HCT116 (cell line): ENCODE measurements at regions not wholly inside any gene's neighbourhood (a gene's known extent, or its start where the extent isn't known, plus 50 kb on each side); places are given as distances from the start of the nearest gene placed in this dataset.

Experiments
- ATAC-seq: fragments of 200-7000 bp; cut with Tn5 transposase; 2 replicates; pipeline ENCODE4 v1.9.1; 2020; ENCODE audit warnings: mild to moderate bottlenecking, moderate library complexity
- BruUV-seq: library from RNA; stranded (reverse); fragments of 400-500 nt; replicated peaks from 2 replicates; lab custom pipeline; 2021; lab: Mats Ljungman, UMichigan
- CTCF ChIA-PET: fragments of 300-600 bp; sonication (Branson Sonifier 250); formaldehyde crosslinking; loops from one replicate; lab custom pipeline; 2021; ENCODE audit warnings: antibody characterized with exemption; lab: Charles Lee
- POLR2A ChIA-PET: fragments of 300-600, 350-600 bp; sonication (Branson Sonifier 250); formaldehyde crosslinking; loops from one replicate; lab custom pipeline; 2021; ENCODE audit warnings: antibody characterized with exemption; lab: Charles Lee
- RAD21 ChIA-PET, 2 experiments: fragments of 300-600 bp; sonication (Branson Sonifier 250); formaldehyde crosslinking; loops; one replicate each; lab custom pipeline; 2023; ENCODE audit warnings: low total read pairs in 2 of 2; ENCODE audit not compliant: uncharacterized antibody in 2 of 2, unreplicated experiment in 2 of 2, low non-redundant PET in 1 of 2; lab: Charles Lee
- DNase-seq: peaks from one replicate; pipeline ENCODE4 v3.0.0-alpha.2; 2010; ENCODE audit warnings: low read depth, low spot score
- H2AFZ ChIP-seq: fragments of 200-600 bp; shearing (Covaris generic), sonication (generic); 2 replicates; pipeline ENCODE4 v1.6.1; 2017; ENCODE audit warnings: low read depth, mixed run types, mixed read lengths, antibody characterized with exemption, low read length; ENCODE audit not compliant: poor library complexity, severe bottlenecking
- H3K27ac ChIP-seq: 2 replicates; pipeline ENCODE4 v1.5.1; 2012; ENCODE audit warnings: low read depth, low read length
- H3K27me3 ChIP-seq: fragments of 200-600 bp; sonication (generic); 2 replicates; pipeline ENCODE4 v1.6.1; 2016; ENCODE audit warnings: mixed run types, low read length, mixed read lengths; ENCODE audit not compliant: insufficient read depth
- H3K36me3 ChIP-seq, 2 experiments: fragments of 200-500 bp in 1 of 2; fragments of 200-600 bp in 1 of 2; sonication (Bioruptor generic) in 1 of 2; sonication (generic) in 1 of 2; 2 replicates each; pipeline versions ENCODE4 v1.5.1 to v1.6.1; 2014 to 2016; ENCODE audit warnings: low read length in 2 of 2, inconsistent platforms in 1 of 2, mixed read lengths in 1 of 2, mixed run types in 1 of 2; ENCODE audit not compliant: insufficient read depth in 2 of 2, control insufficient read depth in 1 of 2
- H3K4me1 ChIP-seq, 2 experiments: fragments of 200-600 bp in 1 of 2; sonication (generic) in 1 of 2; 2 replicates each; pipeline versions ENCODE4 v1.5.1 to v1.6.1; 2012 to 2017; ENCODE audit warnings: low read length in 2 of 2, inconsistent platforms in 1 of 2, mild to moderate bottlenecking in 1 of 2, mixed read lengths in 1 of 2, mixed run types in 1 of 2, moderate library complexity in 1 of 2; ENCODE audit not compliant: insufficient read depth in 2 of 2, control insufficient read depth in 1 of 2
- H3K4me2 ChIP-seq: fragments of 200-600 bp; sonication (generic); 2 replicates; pipeline ENCODE4 v1.6.1; 2017; ENCODE audit warnings: mixed run types, low read length, mixed read lengths
- H3K4me3 ChIP-seq, 2 experiments: fragments of 200-600 bp in 1 of 2; sonication (generic) in 1 of 2; replicated peaks in 1 of 2; 2 replicates each; pipeline ENCODE4 v1.5.1; 2011 to 2016; ENCODE audit warnings: low read length in 2 of 2, control low read depth in 1 of 2, low read depth in 1 of 2, mild to moderate bottlenecking in 1 of 2, mixed read lengths in 1 of 2, mixed run types in 1 of 2
- H3K79me2 ChIP-seq: fragments of 200-600 bp; sonication (generic); 2 replicates; pipeline ENCODE4 v1.6.1; 2017; ENCODE audit warnings: mild to moderate bottlenecking, mixed run types, low read length, moderate library complexity, mixed read lengths; ENCODE audit not compliant: insufficient read depth
- H3K9ac ChIP-seq: fragments of 200-600 bp; sonication (generic); 2 replicates; pipeline ENCODE4 v1.6.1; 2016; ENCODE audit warnings: low read length, mixed read lengths
- H3K9me2 ChIP-seq: fragments of 200-600 bp; sonication (generic), shearing (Covaris generic); 2 replicates; pipeline ENCODE4 v1.6.1; 2017; ENCODE audit warnings: mixed run types, mild to moderate bottlenecking, moderate library complexity; ENCODE audit not compliant: insufficient read depth
- H3K9me3 ChIP-seq, 2 experiments: fragments of 200-500 bp in 1 of 2; fragments of 200-600 bp in 1 of 2; sonication (Bioruptor generic) in 1 of 2; sonication (generic) in 1 of 2; 2 replicates each; pipeline ENCODE4 v1.6.1; 2014 to 2017; ENCODE audit warnings: low read length in 2 of 2, mixed read lengths in 2 of 2, inconsistent platforms in 1 of 2, low read depth in 1 of 2, mild to moderate bottlenecking in 1 of 2, mixed run types in 1 of 2, moderate library complexity in 1 of 2; ENCODE audit not compliant: control insufficient read depth in 1 of 2, insufficient read depth in 1 of 2
- H4K20me1 ChIP-seq: fragments of 200-600 bp; sonication (generic), shearing (Covaris generic); 2 replicates; pipeline ENCODE4 v1.6.1; 2017; ENCODE audit warnings: mixed run types, mild to moderate bottlenecking, moderate library complexity; ENCODE audit not compliant: insufficient read depth
- CBX3 ChIP-seq: IDR thresholded peaks from 2 replicates; pipeline ENCODE4 v1.6.1; 2012; ENCODE audit warnings: low read depth
- EGR1 ChIP-seq: IDR thresholded peaks from 2 replicates; pipeline ENCODE4 v1.6.1; 2012; ENCODE audit warnings: low read depth
- ELF1 ChIP-seq: IDR thresholded peaks from 2 replicates; pipeline ENCODE4 v1.6.1; 2012; ENCODE audit warnings: low read depth, borderline replicate concordance
- EZH2 ChIP-seq: fragments of 200-600 bp; sonication (generic); IDR thresholded peaks from 2 replicates; pipeline ENCODE4 v1.6.1; 2017; ENCODE audit warnings: antibody characterized with exemption, mixed run types
- EZH2phosphoT487 ChIP-seq: fragments of 200-600 bp; IDR thresholded peaks from 2 replicates; pipeline ENCODE4 v1.6.1; 2018; ENCODE audit warnings: antibody characterized with exemption, borderline replicate concordance
- FOSL1 ChIP-seq: IDR thresholded peaks from 2 replicates; pipeline ENCODE4 v1.6.1; 2012; ENCODE audit warnings: low read depth
- SIN3A ChIP-seq: IDR thresholded peaks from 2 replicates; pipeline ENCODE4 v1.6.1; 2012; ENCODE audit warnings: low read depth
- SRF ChIP-seq: IDR thresholded peaks from 2 replicates; pipeline ENCODE4 v1.6.1; 2012; ENCODE audit warnings: low read depth
- TCF7L2 ChIP-seq: IDR thresholded peaks from 2 replicates; pipeline ENCODE4 v1.7.0; 2011; ENCODE audit warnings: borderline replicate concordance, inconsistent platforms; ENCODE audit not compliant: insufficient read depth, insufficient read length; ENCODE audit errors: extremely low read depth
- ZFX ChIP-seq: fragments of 450-650 bp; IDR thresholded peaks from 2 replicates; pipeline ENCODE4 v1.6.1; 2017
- ZNF274 ChIP-seq: fragments of 200-500 bp; sonication (Bioruptor generic); IDR thresholded peaks from 2 replicates; pipeline ENCODE4 v1.6.1; 2014; ENCODE audit warnings: mild to moderate bottlenecking, low read depth, low read length, inconsistent platforms
- intact Hi-C: fragments of 100-400 bp; cut with micrococcal nuclease; formaldehyde crosslinking; loops from 2 replicates; pipeline ENCODE4 v1.10.0; 2022
- TF ChIP-seq, protein P1 (sequence below): IDR thresholded peaks from 2 replicates; pipeline ENCODE4 v1.6.1; 2012; ENCODE audit warnings: low read depth
- TF ChIP-seq, protein P2 (sequence below): IDR thresholded peaks from 2 replicates; pipeline ENCODE4 v1.6.1; 2012
- TF ChIP-seq, protein P3 (sequence below): IDR thresholded peaks from 2 replicates; pipeline ENCODE4 v1.6.1; 2011; ENCODE audit warnings: mild to moderate bottlenecking, low read length, moderate library complexity; ENCODE audit not compliant: insufficient replicate concordance; ENCODE audit errors: extremely low read depth

DNA sequence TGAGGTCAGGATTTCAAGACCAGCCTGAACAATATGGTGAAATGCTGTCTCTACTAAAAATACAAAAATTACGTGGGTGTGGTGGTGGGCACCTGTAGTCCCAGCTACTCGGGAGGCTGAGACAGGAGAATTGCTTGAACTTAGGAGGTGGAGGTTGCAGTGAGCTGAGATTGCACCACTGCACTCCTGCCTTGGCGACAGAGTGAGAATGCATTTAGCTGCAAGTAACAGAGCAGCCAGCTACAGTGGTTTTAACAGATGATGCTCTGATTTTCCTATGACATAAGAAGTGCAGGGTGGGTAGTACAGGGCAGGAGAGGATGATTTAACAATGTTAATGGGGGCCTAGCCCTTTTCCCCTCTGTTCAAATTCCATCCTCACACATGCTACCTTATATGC lies 267.9 kb downstream of the RPLP1 start:
- intact Hi-C loops = no loop called here
- H3K27ac ChIP-seq = no peak overlapping the region
- no peaks in the 10 kb centered on the region for H3K79me2 ChIP-seq
- POLR2A ChIA-PET = no interaction called here
- H3K9ac ChIP-seq = no peak overlapping the region
- no peak overlapping the region for H3K4me3 ChIP-seq
- H3K9me3 ChIP-seq = no peaks in the 10 kb centered on the region
- H3K27me3 ChIP-seq = peaks cover 5% of the 10 kb centered on the region; the same call in 1 of the 2 replicates
- H3K4me1 ChIP-seq = no peaks in the 10 kb centered on the region
- DNase-seq (no peak), ATAC-seq (no peak)
- no peak overlapping the region for H3K4me2 ChIP-seq
- CTCF ChIA-PET = no interaction called here
- no peaks in the 10 kb centered on the region for H3K36me3 ChIP-seq
- no peaks in the 10 kb centered on the region for H3K9me2 ChIP-seq
- H2AFZ ChIP-seq = no peak overlapping the region
- TF ChIP-seq EZH2phosphoT487 = no peak
- no peak for TF ChIP-seq ZNF274
- no peaks in the 10 kb centered on the region for H4K20me1 ChIP-seq
- no TSS peak for BruUV-seq
- RAD21 ChIA-PET = no interaction called here

DNA sequence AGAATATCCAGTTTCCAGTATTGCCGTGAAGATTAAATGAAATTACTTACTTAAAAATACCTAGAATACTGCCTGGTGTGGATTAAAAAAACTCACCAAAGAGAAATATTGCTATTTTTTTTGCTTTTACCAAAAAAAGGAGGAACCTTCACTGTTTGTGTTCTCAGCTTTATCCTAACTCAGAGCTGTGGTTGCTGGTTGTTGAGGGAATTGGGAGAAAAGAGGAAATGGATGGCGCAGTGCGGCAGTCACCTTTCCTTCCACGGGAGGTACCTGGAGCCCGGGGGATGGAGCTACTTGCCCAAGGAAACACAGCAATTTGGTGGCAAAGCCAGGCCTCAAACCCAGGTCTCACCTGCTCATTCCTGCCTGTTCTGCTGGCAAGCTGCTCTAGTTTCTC lies 270.3 kb downstream of the RPLP1 start:
- H3K9me3 ChIP-seq = no peaks in the 10 kb centered on the region
- H3K27ac ChIP-seq = no peak overlapping the region
- RAD21 ChIA-PET = no interaction called here
- H3K9ac ChIP-seq = no peak overlapping the region
- intact Hi-C loops = no loop called here
- no peaks in the 10 kb centered on the region for H3K79me2 ChIP-seq
- no peaks in the 10 kb centered on the region for H4K20me1 ChIP-seq
- no peaks in the 10 kb centered on the region for H3K27me3 ChIP-seq
- ATAC-seq (no peak), DNase-seq (no peak)
- no peaks in the 10 kb centered on the region for H3K4me1 ChIP-seq
- no peaks in the 10 kb centered on the region for H3K36me3 ChIP-seq
- no TSS peak for BruUV-seq
- H3K4me3 ChIP-seq = no peak overlapping the region
- CTCF ChIA-PET = no interaction called here
- no peak overlapping the region for H2AFZ ChIP-seq
- no peak overlapping the region for H3K4me2 ChIP-seq
- POLR2A ChIA-PET = no interaction called here
- H3K9me2 ChIP-seq = no peaks in the 10 kb centered on the region
- no peak for TF ChIP-seq FOSL1
- TF ChIP-seq ZNF274 = no peak
- TF ChIP-seq, protein P1, sequence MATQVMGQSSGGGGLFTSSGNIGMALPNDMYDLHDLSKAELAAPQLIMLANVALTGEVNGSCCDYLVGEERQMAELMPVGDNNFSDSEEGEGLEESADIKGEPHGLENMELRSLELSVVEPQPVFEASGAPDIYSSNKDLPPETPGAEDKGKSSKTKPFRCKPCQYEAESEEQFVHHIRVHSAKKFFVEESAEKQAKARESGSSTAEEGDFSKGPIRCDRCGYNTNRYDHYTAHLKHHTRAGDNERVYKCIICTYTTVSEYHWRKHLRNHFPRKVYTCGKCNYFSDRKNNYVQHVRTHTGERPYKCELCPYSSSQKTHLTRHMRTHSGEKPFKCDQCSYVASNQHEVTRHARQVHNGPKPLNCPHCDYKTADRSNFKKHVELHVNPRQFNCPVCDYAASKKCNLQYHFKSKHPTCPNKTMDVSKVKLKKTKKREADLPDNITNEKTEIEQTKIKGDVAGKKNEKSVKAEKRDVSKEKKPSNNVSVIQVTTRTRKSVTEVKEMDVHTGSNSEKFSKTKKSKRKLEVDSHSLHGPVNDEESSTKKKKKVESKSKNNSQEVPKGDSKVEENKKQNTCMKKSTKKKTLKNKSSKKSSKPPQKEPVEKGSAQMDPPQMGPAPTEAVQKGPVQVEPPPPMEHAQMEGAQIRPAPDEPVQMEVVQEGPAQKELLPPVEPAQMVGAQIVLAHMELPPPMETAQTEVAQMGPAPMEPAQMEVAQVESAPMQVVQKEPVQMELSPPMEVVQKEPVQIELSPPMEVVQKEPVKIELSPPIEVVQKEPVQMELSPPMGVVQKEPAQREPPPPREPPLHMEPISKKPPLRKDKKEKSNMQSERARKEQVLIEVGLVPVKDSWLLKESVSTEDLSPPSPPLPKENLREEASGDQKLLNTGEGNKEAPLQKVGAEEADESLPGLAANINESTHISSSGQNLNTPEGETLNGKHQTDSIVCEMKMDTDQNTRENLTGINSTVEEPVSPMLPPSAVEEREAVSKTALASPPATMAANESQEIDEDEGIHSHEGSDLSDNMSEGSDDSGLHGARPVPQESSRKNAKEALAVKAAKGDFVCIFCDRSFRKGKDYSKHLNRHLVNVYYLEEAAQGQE = no peak
- TF ChIP-seq ELF1 = no peak
- TF ChIP-seq CBX3 = no peak
- no peak for TF ChIP-seq EGR1
- no peak for TF ChIP-seq SIN3A
- TF ChIP-seq, protein P2, sequence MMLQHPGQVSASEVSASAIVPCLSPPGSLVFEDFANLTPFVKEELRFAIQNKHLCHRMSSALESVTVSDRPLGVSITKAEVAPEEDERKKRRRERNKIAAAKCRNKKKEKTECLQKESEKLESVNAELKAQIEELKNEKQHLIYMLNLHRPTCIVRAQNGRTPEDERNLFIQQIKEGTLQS = no peak
- no peak for TF ChIP-seq ZFX
- no peak for TF ChIP-seq EZH2
- no peak for TF ChIP-seq SRF
- no peak for TF ChIP-seq EZH2phosphoT487
- TF ChIP-seq, protein P3, sequence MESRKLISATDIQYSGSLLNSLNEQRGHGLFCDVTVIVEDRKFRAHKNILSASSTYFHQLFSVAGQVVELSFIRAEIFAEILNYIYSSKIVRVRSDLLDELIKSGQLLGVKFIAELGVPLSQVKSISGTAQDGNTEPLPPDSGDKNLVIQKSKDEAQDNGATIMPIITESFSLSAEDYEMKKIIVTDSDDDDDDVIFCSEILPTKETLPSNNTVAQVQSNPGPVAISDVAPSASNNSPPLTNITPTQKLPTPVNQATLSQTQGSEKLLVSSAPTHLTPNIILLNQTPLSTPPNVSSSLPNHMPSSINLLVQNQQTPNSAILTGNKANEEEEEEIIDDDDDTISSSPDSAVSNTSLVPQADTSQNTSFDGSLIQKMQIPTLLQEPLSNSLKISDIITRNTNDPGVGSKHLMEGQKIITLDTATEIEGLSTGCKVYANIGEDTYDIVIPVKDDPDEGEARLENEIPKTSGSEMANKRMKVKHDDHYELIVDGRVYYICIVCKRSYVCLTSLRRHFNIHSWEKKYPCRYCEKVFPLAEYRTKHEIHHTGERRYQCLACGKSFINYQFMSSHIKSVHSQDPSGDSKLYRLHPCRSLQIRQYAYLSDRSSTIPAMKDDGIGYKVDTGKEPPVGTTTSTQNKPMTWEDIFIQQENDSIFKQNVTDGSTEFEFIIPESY = no peak
- no peak for TF ChIP-seq TCF7L2
